Thyroid gland (tissue), 4 donors: ENCODE measurements at regions not wholly inside any gene's neighbourhood (a gene's known extent, or its start where the extent isn't known, plus 50 kb on each side); places are given as distances from the start of the nearest gene placed in this dataset.

Source experiments
- POLR2A ChIP-seq, 2 donors: fragments of 450-650 bp; IDR thresholded peaks; one replicate each; pipeline ENCODE4 v1.6.1; 2017; ENCODE audit warnings: antibody characterized with exemption in 2 of 2, mild to moderate bottlenecking in 2 of 2, moderate library complexity in 1 of 2
- TF ChIP-seq, protein P1 (sequence below), 6 experiments: fragments of 200-600 bp in 3 of 6; fragments of 450-650 bp in 3 of 6; sonication (generic) in 3 of 6; IDR thresholded peaks; one replicate each; pipeline ENCODE4 v1.5.1; 2016 to 2019; ENCODE audit warnings: antibody characterized with exemption in 6 of 6, mild to moderate bottlenecking in 2 of 6, inconsistent platforms in 1 of 6, moderate library complexity in 1 of 6

DNA sequence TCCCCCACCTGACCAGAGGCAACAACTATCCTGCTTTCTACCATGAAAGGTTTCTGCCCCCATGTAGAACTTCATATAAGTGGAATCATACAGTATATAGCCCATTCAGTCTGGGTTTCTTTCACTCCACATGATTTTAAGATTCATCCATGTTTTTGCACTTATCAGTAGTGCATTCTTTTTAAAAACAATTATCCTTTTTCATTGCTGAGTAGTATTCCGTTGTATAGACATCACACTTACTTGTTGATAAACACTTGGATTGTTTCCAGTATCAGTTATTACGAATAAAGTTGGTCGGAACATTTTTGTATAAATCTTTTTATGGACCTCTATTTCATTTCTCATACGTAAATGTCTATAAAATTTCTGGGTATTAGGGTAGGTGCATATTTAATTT, 68.7 kb downstream of the CYCS start:
- TF ChIP-seq POLR2A (IDR thresholded peaks at IDR 0.05), result no peak
- TF ChIP-seq, protein P1, sequence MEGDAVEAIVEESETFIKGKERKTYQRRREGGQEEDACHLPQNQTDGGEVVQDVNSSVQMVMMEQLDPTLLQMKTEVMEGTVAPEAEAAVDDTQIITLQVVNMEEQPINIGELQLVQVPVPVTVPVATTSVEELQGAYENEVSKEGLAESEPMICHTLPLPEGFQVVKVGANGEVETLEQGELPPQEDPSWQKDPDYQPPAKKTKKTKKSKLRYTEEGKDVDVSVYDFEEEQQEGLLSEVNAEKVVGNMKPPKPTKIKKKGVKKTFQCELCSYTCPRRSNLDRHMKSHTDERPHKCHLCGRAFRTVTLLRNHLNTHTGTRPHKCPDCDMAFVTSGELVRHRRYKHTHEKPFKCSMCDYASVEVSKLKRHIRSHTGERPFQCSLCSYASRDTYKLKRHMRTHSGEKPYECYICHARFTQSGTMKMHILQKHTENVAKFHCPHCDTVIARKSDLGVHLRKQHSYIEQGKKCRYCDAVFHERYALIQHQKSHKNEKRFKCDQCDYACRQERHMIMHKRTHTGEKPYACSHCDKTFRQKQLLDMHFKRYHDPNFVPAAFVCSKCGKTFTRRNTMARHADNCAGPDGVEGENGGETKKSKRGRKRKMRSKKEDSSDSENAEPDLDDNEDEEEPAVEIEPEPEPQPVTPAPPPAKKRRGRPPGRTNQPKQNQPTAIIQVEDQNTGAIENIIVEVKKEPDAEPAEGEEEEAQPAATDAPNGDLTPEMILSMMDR (IDR thresholded peaks at IDR 0.05), result no peak
